GM19328 (cell line): ENCODE measurements at regions not wholly inside any gene's neighbourhood (a gene's known extent, or its start where the extent isn't known, plus 50 kb on each side); places are given as distances from the start of the nearest gene placed in this dataset.
"Not testable (repeated sequence)": the region's sequence is repeated elsewhere in the genome, so short reads cannot be mapped to it uniquely, and the experiment has no call there.

Source experiments
- ATAC-seq: cut with Tn5 transposase; IDR thresholded peaks from one replicate; pipeline ENCODE4 v1.9.1; 2021; ENCODE audit warnings: mild to moderate bottlenecking, moderate library complexity; ENCODE audit not compliant: unreplicated experiment

GRCh38 chr10:106106114-106106513 is 1058.4 kb downstream of the SORCS1 start:
- no peak for ATAC-seq

GRCh38 chr10:106089855-106090254 is 1074.7 kb downstream of the SORCS1 start:
- no peak for ATAC-seq

GRCh38 chr10:106086391-106086790 is 1078.1 kb downstream of the SORCS1 start:
- ATAC-seq = no peak

- ATAC-seq = no peak
Measured at GRCh38 chr10:106083572-106083971, 1080.9 kb downstream of the SORCS1 start.

GRCh38 chr10:106082865-106083264 is 1081.6 kb downstream of the SORCS1 start:
- no peak for ATAC-seq

- no peak for ATAC-seq
Measured at GRCh38 chr10:106078895-106079576, 1085.5 kb downstream of the SORCS1 start.

GRCh38 chr10:106076496-106076895 is 1088.0 kb downstream of the SORCS1 start:
- ATAC-seq = no peak

- no peak for ATAC-seq
Measured at GRCh38 chr10:106053061-106053460, 1111.4 kb downstream of the SORCS1 start.

GRCh38 chr10:106044503-106044902 is 1120.0 kb downstream of the SORCS1 start:
- ATAC-seq = no peak

GRCh38 chr10:106043863-106044262 is 1120.6 kb downstream of the SORCS1 start:
- ATAC-seq = no peak

GRCh38 chr10:106038246-106038645 is 1126.3 kb downstream of the SORCS1 start:
- ATAC-seq = no peak

GRCh38 chr10:106033065-106033464 is 1131.4 kb downstream of the SORCS1 start:
- no peak for ATAC-seq

- ATAC-seq = no peak
Measured at GRCh38 chr10:106032450-106033002, 1132.0 kb downstream of the SORCS1 start.

GRCh38 chr10:106027240-106027639 is 1137.3 kb downstream of the SORCS1 start:
- no peak for ATAC-seq

- no peak for ATAC-seq
Measured at GRCh38 chr10:106025208-106025811, 1139.2 kb downstream of the SORCS1 start.

- no peak for ATAC-seq
Measured at GRCh38 chr10:106023329-106023728, 1141.2 kb downstream of the SORCS1 start.

GRCh38 chr10:106019559-106019958 is 1144.9 kb downstream of the SORCS1 start:
- not testable (repeated sequence) for ATAC-seq

- not testable (repeated sequence) for ATAC-seq
Measured at GRCh38 chr10:106015369-106016199, 1148.9 kb downstream of the SORCS1 start.

GRCh38 chr10:106011250-106011649 is 1153.3 kb downstream of the SORCS1 start:
- no peak for ATAC-seq

- ATAC-seq = no peak
Measured at GRCh38 chr10:106000721-106001120, 1163.8 kb downstream of the SORCS1 start.

- no peak for ATAC-seq
Measured at GRCh38 chr10:105993609-105994008, 1170.9 kb downstream of the SORCS1 start.
